Osteoblast (primary cell): ENCODE measurements at regions not wholly inside any gene's neighbourhood (a gene's known extent, or its start where the extent isn't known, plus 50 kb on each side); places are given as distances from the start of the nearest gene placed in this dataset.

Source experiments
- DNase-seq: peaks from one replicate; pipeline ENCODE4 v3.0.0; 2011; ENCODE audit warnings: low spot score, mixed read lengths; ENCODE audit not compliant: insufficient read length; ENCODE audit errors: missing footprints
- H2AFZ ChIP-seq: 2 replicates; pipeline ENCODE4 v1.6.0; 2011; ENCODE audit warnings: mild to moderate bottlenecking, low read length
- H3K27ac ChIP-seq: 2 replicates; pipeline ENCODE4 v1.5.1; 2011; ENCODE audit warnings: mild to moderate bottlenecking, low read depth, low read length, moderate library complexity
- H3K27me3 ChIP-seq: 2 replicates; pipeline ENCODE4 v1.6.0; 2012; ENCODE audit warnings: mild to moderate bottlenecking, control low read depth, inconsistent platforms, low read length, moderate library complexity; ENCODE audit not compliant: insufficient read depth
- H3K36me3 ChIP-seq: 2 replicates; pipeline ENCODE4 v1.5.1; 2011; ENCODE audit warnings: mild to moderate bottlenecking, low read length, control low read depth, moderate library complexity; ENCODE audit not compliant: insufficient read depth
- H3K4me1 ChIP-seq: 2 replicates; pipeline ENCODE4 v1.5.1; 2011; ENCODE audit warnings: mild to moderate bottlenecking, low read length, control low read depth, moderate library complexity; ENCODE audit not compliant: insufficient read depth
- H3K4me2 ChIP-seq: 2 replicates; pipeline ENCODE4 v1.6.0; 2011; ENCODE audit warnings: mild to moderate bottlenecking, low read length; ENCODE audit not compliant: insufficient read depth
- H3K4me3 ChIP-seq: fragments of 200-600 bp; sonication (generic); 3 replicates; pipeline ENCODE4 v1.5.1; 2012; ENCODE audit warnings: mild to moderate bottlenecking, low read length, inconsistent platforms; ENCODE audit not compliant: insufficient read depth
- H3K79me2 ChIP-seq: 2 replicates; pipeline ENCODE4 v1.6.0; 2012; ENCODE audit warnings: mild to moderate bottlenecking, low read length, control low read depth, inconsistent platforms; ENCODE audit not compliant: insufficient read depth
- H3K9me3 ChIP-seq: 2 replicates; pipeline ENCODE4 v1.5.1; 2011; ENCODE audit warnings: low read depth, low read length, control low read depth
- H4K20me1 ChIP-seq: 2 replicates; pipeline ENCODE4 v1.6.0; 2012; ENCODE audit warnings: mild to moderate bottlenecking, low read length, control low read depth; ENCODE audit not compliant: insufficient read depth
- CTCF ChIP-seq: IDR thresholded peaks from 2 replicates; pipeline ENCODE4 v1.5.1; 2011; ENCODE audit warnings: mild to moderate bottlenecking, low read depth, low read length, moderate library complexity; ENCODE audit errors: extremely low read depth

GRCh38 chr4:141922236-141922635, 285.9 kb downstream of the IL15 start:
- DNase-seq, result peak; percentile 54
- Histone ChIP-seq H3K4me1 (peaks cover 6% of the 10 kb centered on the region), H3K79me2 (no peaks in the 10 kb centered on the region), H4K20me1 (no peaks in the 10 kb centered on the region), H2AFZ (peak overlapping the region; percentile 21), H3K27me3 (no peaks in the 10 kb centered on the region), H3K4me2 (peak overlapping the region; percentile 20), H3K36me3 (no peaks in the 10 kb centered on the region), H3K27ac (no peak overlapping the region), H3K9me3 (no peaks in the 10 kb centered on the region), H3K4me3 (no peak overlapping the region)
- TF ChIP-seq CTCF, result no peak

GRCh38 chr4:141926406-141926805, 290.0 kb downstream of the IL15 start:
- no peaks in the 10 kb centered on the region for H3K9me3 ChIP-seq

GRCh38 chr4:141932490-141932889, 296.1 kb downstream of the IL15 start:
- DNase-seq, result no peak
- no peak for TF ChIP-seq CTCF
- H2AFZ ChIP-seq, result no peak overlapping the region
- no peaks in the 10 kb centered on the region for H3K4me1 ChIP-seq
- no peak overlapping the region for H3K4me2 ChIP-seq
- no peaks in the 10 kb centered on the region for H3K79me2 ChIP-seq
- H3K9me3 ChIP-seq, result no peaks in the 10 kb centered on the region
- H4K20me1 ChIP-seq, result no peaks in the 10 kb centered on the region
- H3K27me3 ChIP-seq, result no peaks in the 10 kb centered on the region
- no peak overlapping the region for H3K27ac ChIP-seq
- H3K36me3 ChIP-seq, result no peaks in the 10 kb centered on the region
- no peak overlapping the region for H3K4me3 ChIP-seq

More at GRCh38 chr4:141926406-141926805, 290.0 kb downstream of the IL15 start:
- Histone ChIP-seq H3K79me2 (no peaks in the 10 kb centered on the region), H3K4me2 (no peak overlapping the region), H4K20me1 (no peaks in the 10 kb centered on the region), H3K4me3 (no peak overlapping the region), H3K4me1 (no peaks in the 10 kb centered on the region), H3K27me3 (no peaks in the 10 kb centered on the region), H3K27ac (no peak overlapping the region), H3K36me3 (no peaks in the 10 kb centered on the region), H2AFZ (no peak overlapping the region)
- TF ChIP-seq CTCF, result no peak
- DNase-seq, result no peak

- DNase-seq, result no peak
- Histone ChIP-seq H2AFZ (no peak overlapping the region), H3K27me3 (no peaks in the 10 kb centered on the region), H3K4me1 (no peaks in the 10 kb centered on the region), H3K27ac (no peak overlapping the region), H4K20me1 (no peaks in the 10 kb centered on the region), H3K4me2 (no peak overlapping the region), H3K79me2 (no peaks in the 10 kb centered on the region), H3K4me3 (no peak overlapping the region), H3K9me3 (no peaks in the 10 kb centered on the region), H3K36me3 (no peaks in the 10 kb centered on the region)
- TF ChIP-seq CTCF, result no peak
These were observed 297.6 kb downstream of the IL15 start for GRCh38 chr4:141933978-141934377.
